GM23338 (cell line): ENCODE measurements at regions not wholly inside any gene's neighbourhood (a gene's known extent, or its start where the extent isn't known, plus 50 kb on each side); places are given as distances from the start of the nearest gene placed in this dataset.

ENCODE experiments used
- ATAC-seq: fragments of 200-7000 bp; cut with Tn5 transposase; 3 replicates; pipeline ENCODE4 v1.9.1; 2020
- DNase-seq: peaks from one replicate; pipeline ENCODE4 v3.0.0-alpha.2; 2015; ENCODE audit warnings: low spot score
- H2AFZ ChIP-seq: fragments of 200-600 bp; sonication (generic); 2 replicates; pipeline ENCODE4 v1.8.0; 2016; ENCODE audit warnings: antibody characterized with exemption, mild to moderate bottlenecking, moderate library complexity
- H3F3A ChIP-seq: fragments of 200-600 bp; sonication (generic); replicated peaks from 2 replicates; pipeline ENCODE4 v1.8.0; 2017; ENCODE audit warnings: antibody characterized with exemption, mixed run types, low read depth
- H3K27ac ChIP-seq: fragments of 200-600 bp; sonication (generic); 2 replicates; pipeline ENCODE4 v1.6.1; 2016; ENCODE audit warnings: low read depth
- H3K27me3 ChIP-seq: fragments of 200-600 bp; sonication (generic); 2 replicates; pipeline ENCODE4 v1.8.0; 2016; ENCODE audit warnings: mild to moderate bottlenecking, mixed run types, moderate library complexity; ENCODE audit not compliant: insufficient read depth
- H3K36me3 ChIP-seq: fragments of 200-600 bp; sonication (generic); 2 replicates; pipeline ENCODE4 v1.8.0; 2016; ENCODE audit warnings: mild to moderate bottlenecking; ENCODE audit not compliant: insufficient read depth
- H3K4me1 ChIP-seq: fragments of 200-600 bp; sonication (generic); 2 replicates; pipeline ENCODE4 v1.8.0; 2016; ENCODE audit warnings: mild to moderate bottlenecking, moderate library complexity; ENCODE audit not compliant: insufficient read depth
- H3K4me2 ChIP-seq: fragments of 200-600 bp; sonication (generic); 2 replicates; pipeline ENCODE4 v1.7.1; 2017; ENCODE audit warnings: mixed run types
- H3K4me3 ChIP-seq: fragments of 200-600 bp; sonication (generic); 2 replicates; pipeline ENCODE4 v1.6.1; 2016; ENCODE audit warnings: mixed run types
- H3K79me2 ChIP-seq: fragments of 200-600 bp; sonication (generic); replicated peaks from 2 replicates; pipeline ENCODE4 v1.8.0; 2017; ENCODE audit warnings: mild to moderate bottlenecking; ENCODE audit not compliant: insufficient read depth
- H3K9me2 ChIP-seq: fragments of 200-600 bp; sonication (generic); 2 replicates; pipeline ENCODE4 v1.8.0; 2017; ENCODE audit not compliant: insufficient read depth
- H4K20me1 ChIP-seq: fragments of 200-600 bp; sonication (generic); replicated peaks from 2 replicates; pipeline ENCODE4 v1.8.0; 2017; ENCODE audit warnings: mild to moderate bottlenecking; ENCODE audit not compliant: insufficient read depth
- H3K27ac Mint-ChIP-seq: 2 replicates; pipeline ENCODE4 v1.8.0; 2020; ENCODE audit warnings: inconsistent platforms, mild to moderate bottlenecking, moderate library complexity, mixed read lengths
- H3K27me3 Mint-ChIP-seq: 3 replicates; pipeline ENCODE4 v1.8.0; 2022; ENCODE audit warnings: low read depth, mild to moderate bottlenecking, moderate library complexity, mixed read lengths, inconsistent platforms; ENCODE audit not compliant: insufficient read depth, poor library complexity
- H3K36me3 Mint-ChIP-seq: 3 replicates; pipeline ENCODE4 v1.8.0; 2021; ENCODE audit warnings: low read depth, mild to moderate bottlenecking, inconsistent platforms, moderate library complexity, mixed read lengths
- H3K4me1 Mint-ChIP-seq: 3 replicates; pipeline ENCODE4 v1.8.0; 2020; ENCODE audit warnings: mild to moderate bottlenecking, inconsistent platforms, mixed read lengths
- H3K4me3 Mint-ChIP-seq: 3 replicates; pipeline ENCODE4 v1.8.0; 2021; ENCODE audit warnings: moderate library complexity, mild to moderate bottlenecking, inconsistent platforms, mixed read lengths
- H3K9me3 Mint-ChIP-seq: 3 replicates; pipeline ENCODE4 v1.8.0; 2020; ENCODE audit warnings: moderate library complexity, mild to moderate bottlenecking, inconsistent platforms, mixed read lengths
- CREB1 ChIP-seq: fragments of 250-450 bp; sonication (Bioruptor Pico); IDR thresholded peaks from 2 replicates; pipeline ENCODE4 v1.5.0; 2020; ENCODE audit warnings: low read depth, mild to moderate bottlenecking, moderate library complexity
- CTCF ChIP-seq, 2 experiments: fragments of 200-600 bp in 1 of 2; sonication (generic) in 1 of 2; conservative IDR thresholded peaks; 2 replicates each; pipeline versions ENCODE4 v1.5.1 to v1.6.1; 2016 to 2017; ENCODE audit warnings: antibody characterized with exemption in 2 of 2, low read depth in 2 of 2, mild to moderate bottlenecking in 2 of 2, moderate library complexity in 1 of 2
- ETS1 ChIP-seq: IDR thresholded peaks from 2 replicates; pipeline ENCODE4 v1.6.1; 2016; ENCODE audit warnings: antibody characterized with exemption
- EZH2 ChIP-seq: fragments of 200-600 bp; sonication (generic); IDR thresholded peaks from one replicate; pipeline ENCODE4 v1.8.0; 2017; ENCODE audit warnings: antibody characterized with exemption, mild to moderate bottlenecking, low read depth; ENCODE audit not compliant: unreplicated experiment
- EZH2phosphoT487 ChIP-seq: fragments of 200-600 bp; sonication (generic); IDR thresholded peaks from one replicate; pipeline ENCODE4 v1.8.1; 2018; ENCODE audit warnings: antibody characterized with exemption; ENCODE audit not compliant: unreplicated experiment
- JUNB ChIP-seq: IDR thresholded peaks from one replicate; pipeline ENCODE4 v1.6.1; 2016; ENCODE audit warnings: antibody characterized with exemption; ENCODE audit not compliant: unreplicated experiment
- NANOG ChIP-seq: IDR thresholded peaks from 2 replicates; pipeline ENCODE4 v1.6.1; 2016; ENCODE audit warnings: antibody characterized with exemption, borderline replicate concordance
- POLR2AphosphoS5 ChIP-seq: IDR thresholded peaks from 2 replicates; pipeline ENCODE4 v1.6.1; 2016; ENCODE audit warnings: antibody characterized with exemption, low read depth
- STAT1 ChIP-seq: IDR thresholded peaks from one replicate; pipeline ENCODE4 v1.6.1; 2016; ENCODE audit warnings: antibody characterized with exemption; ENCODE audit not compliant: unreplicated experiment
- ZNF114 ChIP-seq: fragments of 250-450 bp; sonication (Bioruptor Pico); IDR thresholded peaks from 2 replicates; pipeline ENCODE4 v1.5.0; 2020; ENCODE audit warnings: mild to moderate bottlenecking, moderate library complexity
- ZNF331 ChIP-seq: fragments of 250-450 bp; sonication (Bioruptor Pico); IDR thresholded peaks from 2 replicates; pipeline ENCODE4 v1.5.0; 2020; ENCODE audit warnings: low read depth, mild to moderate bottlenecking, moderate library complexity
- ZNF462 ChIP-seq: fragments of 250-450 bp; sonication (Bioruptor Pico); IDR thresholded peaks from 2 replicates; pipeline ENCODE4 v1.5.0; 2020; ENCODE audit warnings: mild to moderate bottlenecking, moderate library complexity
- TF ChIP-seq, protein P1 (sequence below): IDR thresholded peaks from one replicate; pipeline ENCODE4 v1.6.1; 2018; ENCODE audit warnings: antibody characterized with exemption; ENCODE audit not compliant: unreplicated experiment

DNA sequence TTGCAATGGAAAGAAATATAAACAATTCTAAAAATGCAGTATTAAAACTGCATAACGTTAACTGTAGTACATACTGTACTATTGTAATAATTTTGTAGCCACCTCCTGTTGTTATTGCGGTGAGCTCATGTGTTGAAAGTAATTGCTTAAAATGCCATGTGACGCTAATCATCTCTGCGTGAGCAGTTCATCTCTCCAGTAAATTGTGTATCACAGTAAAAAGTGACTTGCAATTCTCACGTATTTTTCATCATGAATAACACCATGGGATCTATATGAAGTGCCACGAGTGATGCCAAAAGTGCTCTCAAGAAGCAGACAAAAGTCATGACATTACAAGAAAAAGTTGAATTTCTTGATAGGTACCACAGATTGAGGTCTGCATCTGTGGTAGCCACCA is 82.4 kb upstream of the CYYR1 start:
- no peak for ATAC-seq
- Histone ChIP-seq H3K9me2 (peaks cover 11% of the 10 kb centered on the region; the same call in 1 of the 2 replicates), H3K4me1 (no peaks in the 10 kb centered on the region), H4K20me1 (no peaks in the 10 kb centered on the region), H2AFZ (no peak overlapping the region), H3K4me3 (no peak overlapping the region), H3K27me3 (no peaks in the 10 kb centered on the region), H3F3A (no peaks in the 10 kb centered on the region), H3K4me2 (no peak overlapping the region), H3K36me3 (0 out of 2 replicates have a peak, but pooled peaks cover 6% of the 10 kb centered on the region), H3K79me2 (no peaks in the 10 kb centered on the region), H3K27ac (no peak overlapping the region)
- Mint-ChIP-seq H3K4me1 (no peaks in the 10 kb centered on the region), H3K36me3 (peaks cover 17% of the 10 kb centered on the region; the same call in 2 of the 3 replicates), H3K4me3 (no peak overlapping the region), H3K27me3 (no peaks in the 10 kb centered on the region), H3K9me3 (peaks cover 24% of the 10 kb centered on the region), H3K27ac (no peak overlapping the region)
- DNase-seq, result no peak
- TF ChIP-seq ZNF331, result no peak
- no peak for TF ChIP-seq STAT1
- TF ChIP-seq CREB1, result no peak
- no peak for TF ChIP-seq CTCF (conservative IDR thresholded peaks at IDR 0.05; ENCODE audit: low read depth in 2 of 2)
- no peak for TF ChIP-seq EZH2
- TF ChIP-seq ETS1, result no peak
- no peak for TF ChIP-seq ZNF114 (CRISPR knock-in tag)
- TF ChIP-seq ZNF462 (CRISPR knock-in tag), result no peak
- no peak for TF ChIP-seq POLR2AphosphoS5
- TF ChIP-seq NANOG, result no peak
- TF ChIP-seq, protein P1, sequence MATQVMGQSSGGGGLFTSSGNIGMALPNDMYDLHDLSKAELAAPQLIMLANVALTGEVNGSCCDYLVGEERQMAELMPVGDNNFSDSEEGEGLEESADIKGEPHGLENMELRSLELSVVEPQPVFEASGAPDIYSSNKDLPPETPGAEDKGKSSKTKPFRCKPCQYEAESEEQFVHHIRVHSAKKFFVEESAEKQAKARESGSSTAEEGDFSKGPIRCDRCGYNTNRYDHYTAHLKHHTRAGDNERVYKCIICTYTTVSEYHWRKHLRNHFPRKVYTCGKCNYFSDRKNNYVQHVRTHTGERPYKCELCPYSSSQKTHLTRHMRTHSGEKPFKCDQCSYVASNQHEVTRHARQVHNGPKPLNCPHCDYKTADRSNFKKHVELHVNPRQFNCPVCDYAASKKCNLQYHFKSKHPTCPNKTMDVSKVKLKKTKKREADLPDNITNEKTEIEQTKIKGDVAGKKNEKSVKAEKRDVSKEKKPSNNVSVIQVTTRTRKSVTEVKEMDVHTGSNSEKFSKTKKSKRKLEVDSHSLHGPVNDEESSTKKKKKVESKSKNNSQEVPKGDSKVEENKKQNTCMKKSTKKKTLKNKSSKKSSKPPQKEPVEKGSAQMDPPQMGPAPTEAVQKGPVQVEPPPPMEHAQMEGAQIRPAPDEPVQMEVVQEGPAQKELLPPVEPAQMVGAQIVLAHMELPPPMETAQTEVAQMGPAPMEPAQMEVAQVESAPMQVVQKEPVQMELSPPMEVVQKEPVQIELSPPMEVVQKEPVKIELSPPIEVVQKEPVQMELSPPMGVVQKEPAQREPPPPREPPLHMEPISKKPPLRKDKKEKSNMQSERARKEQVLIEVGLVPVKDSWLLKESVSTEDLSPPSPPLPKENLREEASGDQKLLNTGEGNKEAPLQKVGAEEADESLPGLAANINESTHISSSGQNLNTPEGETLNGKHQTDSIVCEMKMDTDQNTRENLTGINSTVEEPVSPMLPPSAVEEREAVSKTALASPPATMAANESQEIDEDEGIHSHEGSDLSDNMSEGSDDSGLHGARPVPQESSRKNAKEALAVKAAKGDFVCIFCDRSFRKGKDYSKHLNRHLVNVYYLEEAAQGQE, result no peak
- TF ChIP-seq EZH2phosphoT487, result no peak
- TF ChIP-seq JUNB, result no peak
